ENCODE measurements at regions not wholly inside any gene's neighbourhood (a gene's known extent, or its start where the extent isn't known, plus 50 kb on each side); places are given as distances from the start of the nearest gene placed in this dataset.
"Not testable (repeated sequence)": the region's sequence is repeated elsewhere in the genome, so short reads cannot be mapped to it uniquely, and the experiment has no call there.

GRCh38 chr20:53872081-53872541, 198.3 kb downstream of the BCAS1 start:
- no peak for DNase-seq

- no peak for DNase-seq
Measured at GRCh38 chr20:53871541-53871940, 198.9 kb downstream of the BCAS1 start.

- DNase-seq, result no peak
Measured at GRCh38 chr20:53870426-53871315, 199.7 kb downstream of the BCAS1 start.

- DNase-seq, result peak; percentile 77
Measured at GRCh38 chr20:53869466-53870258, 200.7 kb downstream of the BCAS1 start.

- no peak for DNase-seq
Measured at GRCh38 chr20:53867741-53868351, 202.5 kb downstream of the BCAS1 start.

- no peak for DNase-seq
Measured at GRCh38 chr20:53866794-53867740, 203.3 kb downstream of the BCAS1 start.

GRCh38 chr20:53865901-53866793, 204.2 kb downstream of the BCAS1 start:
- DNase-seq, result no peak

- not testable (repeated sequence) for DNase-seq
Measured at GRCh38 chr20:53864765-53865683, 205.4 kb downstream of the BCAS1 start.

- peak; percentile 57 for DNase-seq
Measured at GRCh38 chr20:53863923-53864641, 206.3 kb downstream of the BCAS1 start.

- DNase-seq, result not testable (repeated sequence)
Measured at GRCh38 chr20:53863535-53863922, 206.9 kb downstream of the BCAS1 start.

- not testable (repeated sequence) for DNase-seq
Measured at GRCh38 chr20:53863039-53863438, 207.4 kb downstream of the BCAS1 start.

GRCh38 chr20:53862490-53862889, 207.9 kb downstream of the BCAS1 start:
- DNase-seq, result not testable (repeated sequence)

GRCh38 chr20:53862136-53862397, 208.3 kb downstream of the BCAS1 start:
- not testable (repeated sequence) for DNase-seq

- DNase-seq, result no peak
Measured at GRCh38 chr20:53859684-53860083, 210.7 kb downstream of the BCAS1 start.

GRCh38 chr20:53859009-53859408, 211.4 kb downstream of the BCAS1 start:
- not testable (repeated sequence) for DNase-seq

GRCh38 chr20:53858516-53858915, 211.9 kb downstream of the BCAS1 start:
- DNase-seq, result not testable (repeated sequence)

- DNase-seq, result no peak
Measured at GRCh38 chr20:53857723-53858236, 212.6 kb downstream of the BCAS1 start.

- DNase-seq, result no peak
Measured at GRCh38 chr20:53856300-53857295, 213.8 kb downstream of the BCAS1 start.
